ENCODE measurements at regions not wholly inside any gene's neighbourhood (a gene's known extent, or its start where the extent isn't known, plus 50 kb on each side); places are given as distances from the start of the nearest gene placed in this dataset.

- no peaks in the 10 kb centered on the region for H3K9me3 ChIP-seq
- no peaks in the 10 kb centered on the region for H3K27me3 ChIP-seq
- no peaks in the 10 kb centered on the region for H3K36me3 ChIP-seq (ENCODE audit: low read depth, missing control alignments)
- H3K4me3 ChIP-seq = no peak overlapping the region
- DNase-seq = no peak
- TF ChIP-seq POLR2A (IDR thresholded peaks at IDR 0.05) (no peak), CTCF (IDR thresholded peaks at IDR 0.05) (no peak)
- WGBS, 2 donors = 74% methylated on average over 2 of the region's 2 CpGs
- H3K27ac ChIP-seq = no peak overlapping the region
- no peaks in the 10 kb centered on the region for H3K4me1 ChIP-seq
- intact Hi-C loops (cut with DNase I; ENCODE audit: low total_unique reads) = no loop called here
Observed at GRCh38 chr4:114458728-114459127, 139.9 kb upstream of the UGT8 start.

- H3K4me1 ChIP-seq = no peaks in the 10 kb centered on the region
- H3K9me3 ChIP-seq = no peaks in the 10 kb centered on the region
- intact Hi-C loops (cut with DNase I; ENCODE audit: low total_unique reads) = no loop called here
- WGBS, 2 donors = 45 to 47% methylated on average over 7 of the region's 7 CpGs
- no peak for TF ChIP-seq CTCF (IDR thresholded peaks at IDR 0.05)
- no peak for TF ChIP-seq POLR2A (IDR thresholded peaks at IDR 0.05)
- H3K27ac ChIP-seq = no peak overlapping the region
- H3K36me3 ChIP-seq (ENCODE audit: low read depth, missing control alignments) = no peaks in the 10 kb centered on the region
- DNase-seq = no peak
- no peak overlapping the region for H3K4me3 ChIP-seq
- no peaks in the 10 kb centered on the region for H3K27me3 ChIP-seq
Observed at GRCh38 chr4:114464726-114465272, 133.8 kb upstream of the UGT8 start.

- no peak overlapping the region for H3K4me3 ChIP-seq
- TF ChIP-seq POLR2A (IDR thresholded peaks at IDR 0.05) = no peak
- no peak for TF ChIP-seq CTCF (IDR thresholded peaks at IDR 0.05)
- no peak overlapping the region for H3K27ac ChIP-seq
- intact Hi-C loops (cut with DNase I; ENCODE audit: low total_unique reads) = no loop called here
- H3K9me3 ChIP-seq = no peaks in the 10 kb centered on the region
- no peaks in the 10 kb centered on the region for H3K27me3 ChIP-seq
- no peak for DNase-seq
- H3K4me1 ChIP-seq = no peaks in the 10 kb centered on the region
- WGBS, 2 donors = 81 to 98% methylated on average over 1 of the region's 1 CpG
- no peaks in the 10 kb centered on the region for H3K36me3 ChIP-seq (ENCODE audit: low read depth, missing control alignments)
Observed at GRCh38 chr4:114465766-114466165, 132.8 kb upstream of the UGT8 start.

GRCh38 chr4:114466299-114466698, 132.3 kb upstream of the UGT8 start:
- DNase-seq = no peak
- Histone ChIP-seq H3K9me3 (no peaks in the 10 kb centered on the region), H3K27ac (no peak overlapping the region), H3K4me3 (no peak overlapping the region), H3K36me3 (ENCODE audit: low read depth, missing control alignments) (no peaks in the 10 kb centered on the region), H3K27me3 (no peaks in the 10 kb centered on the region), H3K4me1 (no peaks in the 10 kb centered on the region)
- WGBS, 2 donors = 73 to 77% methylated on average over 1 of the region's 1 CpG
- no peak for TF ChIP-seq CTCF (IDR thresholded peaks at IDR 0.05)
- TF ChIP-seq POLR2A (IDR thresholded peaks at IDR 0.05) = no peak
- intact Hi-C loops (cut with DNase I; ENCODE audit: low total_unique reads) = no loop called here

- 86 to 97% methylated on average over 7 to 9 of the region's 9 CpGs for WGBS, 2 donors
- Histone ChIP-seq H3K4me1 (no peaks in the 10 kb centered on the region), H3K4me3 (no peak overlapping the region), H3K36me3 (ENCODE audit: low read depth, missing control alignments) (no peaks in the 10 kb centered on the region), H3K9me3 (no peaks in the 10 kb centered on the region), H3K27me3 (no peaks in the 10 kb centered on the region), H3K27ac (no peak overlapping the region)
- intact Hi-C loops (cut with DNase I; ENCODE audit: low total_unique reads) = no loop called here
- TF ChIP-seq POLR2A (IDR thresholded peaks at IDR 0.05) (no peak), CTCF (IDR thresholded peaks at IDR 0.05) (no peak)
- DNase-seq = no peak
Observed at GRCh38 chr4:114472269-114473032, 126.2 kb upstream of the UGT8 start.

All from testis (tissue), 2 donors.